Upper lobe of left lung (tissue), 4 donors: ENCODE measurements at regions not wholly inside any gene's neighbourhood (a gene's known extent, or its start where the extent isn't known, plus 50 kb on each side); places are given as distances from the start of the nearest gene placed in this dataset.

Source experiments
- CTCF ChIP-seq, 6 experiments: fragments of 450-650 bp in 4 of 6; fragments of 200-600 bp in 2 of 6; sonication (generic) in 2 of 6; IDR thresholded peaks; one replicate each; pipeline ENCODE4 v1.5.1; 2016 to 2019; ENCODE audit warnings: antibody characterized with exemption in 6 of 6
- EP300 ChIP-seq, 4 donors: sonication (generic); formaldehyde crosslinking; IDR thresholded peaks; one replicate each; pipeline ENCODE4 v1.5.1; 2017; ENCODE audit warnings: antibody characterized with exemption in 4 of 4, control low read depth in 2 of 4
- POLR2AphosphoS5 ChIP-seq, 2 donors: sonication (generic); formaldehyde crosslinking; IDR thresholded peaks; one replicate each; pipeline ENCODE4 v1.5.1; 2017; ENCODE audit warnings: antibody characterized with exemption in 2 of 2

GRCh38 chrX:78527263-78527662 is 131.9 kb downstream of the RTL3 start:
- TF ChIP-seq CTCF (IDR thresholded peaks at IDR 0.05) (no peak), POLR2AphosphoS5 (IDR thresholded peaks at IDR 0.05) (no peak), EP300 (IDR thresholded peaks at IDR 0.05) (no peak)
